HG02571 (cell line): ENCODE measurements at regions not wholly inside any gene's neighbourhood (a gene's known extent, or its start where the extent isn't known, plus 50 kb on each side); places are given as distances from the start of the nearest gene placed in this dataset.
"Not testable (repeated sequence)": the region's sequence is repeated elsewhere in the genome, so short reads cannot be mapped to it uniquely, and the experiment has no call there.

Source experiments
- ATAC-seq: cut with Tn5 transposase; IDR thresholded peaks from one replicate; pipeline ENCODE4 v1.9.1; 2021; ENCODE audit warnings: mild to moderate bottlenecking, moderate library complexity; ENCODE audit not compliant: unreplicated experiment

GRCh38 chr2:103167599-103167998 lies 405.8 kb downstream of the TMEM182 start:
- ATAC-seq = no peak

GRCh38 chr2:103169861-103170260 lies 408.0 kb downstream of the TMEM182 start:
- no peak for ATAC-seq

- ATAC-seq = no peak
These were observed 411.0 kb downstream of the TMEM182 start for GRCh38 chr2:103172821-103173220.

- ATAC-seq = no peak
These were observed 412.9 kb downstream of the TMEM182 start for GRCh38 chr2:103174711-103175110.

- no peak for ATAC-seq
These were observed 414.6 kb downstream of the TMEM182 start for GRCh38 chr2:103176294-103176915.

GRCh38 chr2:103179798-103180197 lies 418.0 kb downstream of the TMEM182 start:
- no peak for ATAC-seq

- no peak for ATAC-seq
These were observed 421.2 kb downstream of the TMEM182 start for GRCh38 chr2:103183061-103183460.

GRCh38 chr2:103196802-103197201 lies 435.0 kb downstream of the TMEM182 start:
- no peak for ATAC-seq

- ATAC-seq = not testable (repeated sequence)
These were observed 438.9 kb downstream of the TMEM182 start for GRCh38 chr2:103200774-103201173.

GRCh38 chr2:103208916-103209315 lies 447.1 kb downstream of the TMEM182 start:
- ATAC-seq = no peak

GRCh38 chr2:103213028-103213542 lies 451.3 kb downstream of the TMEM182 start:
- no peak for ATAC-seq

- ATAC-seq = no peak
These were observed 456.7 kb downstream of the TMEM182 start for GRCh38 chr2:103218516-103218915.

GRCh38 chr2:103219398-103219797 lies 457.6 kb downstream of the TMEM182 start:
- no peak for ATAC-seq

- no peak for ATAC-seq
These were observed 461.1 kb downstream of the TMEM182 start for GRCh38 chr2:103222969-103223368.

GRCh38 chr2:103230796-103231195 lies 469.0 kb downstream of the TMEM182 start:
- ATAC-seq = no peak

GRCh38 chr2:103232865-103233264 lies 471.0 kb downstream of the TMEM182 start:
- no peak for ATAC-seq

- no peak for ATAC-seq
These were observed 471.9 kb downstream of the TMEM182 start for GRCh38 chr2:103233691-103234090.

GRCh38 chr2:103235283-103235682 lies 473.5 kb downstream of the TMEM182 start:
- no peak for ATAC-seq

GRCh38 chr2:103249462-103249861 lies 487.6 kb downstream of the TMEM182 start:
- ATAC-seq = no peak

GRCh38 chr2:103252781-103253180 lies 490.9 kb downstream of the TMEM182 start:
- ATAC-seq = no peak

GRCh38 chr2:103254611-103255010 lies 492.8 kb downstream of the TMEM182 start:
- no peak for ATAC-seq

GRCh38 chr2:103264058-103264768 lies 502.4 kb downstream of the TMEM182 start:
- no peak for ATAC-seq
